Activated naive CD4-positive, alpha-beta T cell treated with anti-CD3 and anti-CD28 coated beads for 36 hours (primary cell): ENCODE measurements at regions not wholly inside any gene's neighbourhood (a gene's known extent, or its start where the extent isn't known, plus 50 kb on each side); places are given as distances from the start of the nearest gene placed in this dataset.

Experiments used
- CTCF ChIA-PET: fragments of 350-600 bp; sonication (Branson Sonifier 250); formaldehyde crosslinking; loops from one replicate; lab custom pipeline; 2021; ENCODE audit warnings: antibody characterized with exemption; lab: Charles Lee
- DNase-seq: peaks from one replicate; pipeline ENCODE4 v3.0.0-alpha.2; 2020
- H3K27ac Mint-ChIP-seq: one replicate; pipeline ENCODE4 v1.8.0; 2021; ENCODE audit warnings: mild to moderate bottlenecking, mixed read lengths
- H3K27me3 Mint-ChIP-seq: one replicate; pipeline ENCODE4 v1.8.0; 2021; ENCODE audit warnings: low read depth, mixed read lengths
- H3K36me3 Mint-ChIP-seq: one replicate; pipeline ENCODE4 v1.8.0; 2021; ENCODE audit warnings: low read depth, mixed read lengths
- H3K4me1 Mint-ChIP-seq: one replicate; pipeline ENCODE4 v1.8.0; 2021; ENCODE audit warnings: low read depth, mixed read lengths
- H3K4me3 Mint-ChIP-seq: one replicate; pipeline ENCODE4 v1.8.0; 2021; ENCODE audit warnings: mild to moderate bottlenecking, moderate library complexity, mixed read lengths
- H3K9me3 Mint-ChIP-seq: one replicate; pipeline ENCODE4 v1.8.0; 2021; ENCODE audit warnings: mixed read lengths
- intact Hi-C: fragments of 100-400 bp; cut with micrococcal nuclease; formaldehyde crosslinking; loops from one replicate; pipeline ENCODE4 v1.15.1; 2023

GRCh38 chrX:12011075-12011474, 127.2 kb upstream of the FRMPD4 start:
- Mint-ChIP-seq H3K27ac (no peak overlapping the region), H3K9me3 (no peaks in the 10 kb centered on the region), H3K4me3 (no peak overlapping the region), H3K4me1 (no peaks in the 10 kb centered on the region), H3K27me3 (peaks cover 2% of the 10 kb centered on the region), H3K36me3 (no peaks in the 10 kb centered on the region)
- intact Hi-C loops, result no loop called here
- CTCF ChIA-PET, result no interaction called here
- no peak for DNase-seq

DNA sequence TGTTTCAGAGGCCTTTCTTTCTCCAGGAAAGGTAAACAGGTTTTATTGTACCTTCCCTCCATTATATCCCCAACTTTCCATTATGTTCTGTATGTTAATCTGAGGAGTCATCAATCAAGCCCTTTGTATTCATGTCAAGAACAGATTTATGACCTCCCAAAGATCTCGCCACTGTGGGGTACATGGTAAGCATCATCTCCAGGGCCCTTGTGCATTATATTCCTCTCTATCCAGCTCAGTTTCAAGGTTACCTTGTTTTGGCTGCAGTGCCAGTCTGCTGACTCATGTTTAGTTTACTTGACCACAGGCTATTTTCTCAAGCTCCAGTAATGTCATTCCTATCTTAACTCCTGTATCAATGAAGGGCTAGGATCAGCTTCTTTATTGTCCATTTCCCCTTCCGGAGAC, 125.1 kb upstream of the FRMPD4 start:
- H3K27me3 Mint-ChIP-seq, result peaks cover 2% of the 10 kb centered on the region
- H3K9me3 Mint-ChIP-seq, result no peaks in the 10 kb centered on the region
- no peaks in the 10 kb centered on the region for H3K36me3 Mint-ChIP-seq
- DNase-seq, result no peak
- CTCF ChIA-PET, result no interaction called here
- H3K4me1 Mint-ChIP-seq, result no peaks in the 10 kb centered on the region
- no peak overlapping the region for H3K27ac Mint-ChIP-seq
- H3K4me3 Mint-ChIP-seq, result no peak overlapping the region
- intact Hi-C loops, result no loop called here

- Mint-ChIP-seq H3K4me3 (no peak overlapping the region), H3K9me3 (no peaks in the 10 kb centered on the region), H3K4me1 (no peaks in the 10 kb centered on the region), H3K27ac (no peak overlapping the region), H3K27me3 (peaks cover 1% of the 10 kb centered on the region), H3K36me3 (no peaks in the 10 kb centered on the region)
- no peak for DNase-seq
- intact Hi-C loops, result no loop called here
- CTCF ChIA-PET, result no interaction called here
Observed at GRCh38 chrX:12021698-12022097, 116.6 kb upstream of the FRMPD4 start.

DNA sequence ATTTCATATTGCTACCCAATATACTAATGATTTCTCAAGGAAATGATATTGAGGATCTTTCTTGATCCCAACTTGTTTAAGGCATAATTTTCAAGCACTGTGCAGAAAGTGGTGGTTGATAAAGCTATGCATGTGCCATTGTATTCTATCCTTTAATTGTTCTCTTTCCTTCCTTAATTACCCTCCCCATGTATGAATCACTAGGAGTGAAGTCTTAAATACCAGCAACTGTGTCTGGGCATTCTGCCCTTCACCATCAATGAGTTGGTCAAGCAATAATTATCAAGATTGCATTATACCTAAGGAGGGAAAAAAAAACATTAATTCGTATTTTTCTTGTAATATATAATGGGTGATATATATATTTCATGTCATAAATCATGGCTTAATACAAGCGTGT, 111.8 kb upstream of the FRMPD4 start:
- Mint-ChIP-seq H3K36me3 (no peaks in the 10 kb centered on the region), H3K4me3 (no peak overlapping the region), H3K9me3 (no peaks in the 10 kb centered on the region), H3K27me3 (peaks cover 2% of the 10 kb centered on the region), H3K27ac (no peak overlapping the region), H3K4me1 (no peaks in the 10 kb centered on the region)
- no peak for DNase-seq
- CTCF ChIA-PET, result no interaction called here
- intact Hi-C loops, result no loop called here

- Mint-ChIP-seq H3K4me1 (no peaks in the 10 kb centered on the region), H3K4me3 (no peak overlapping the region), H3K36me3 (no peaks in the 10 kb centered on the region), H3K27me3 (peaks cover 2% of the 10 kb centered on the region), H3K9me3 (no peaks in the 10 kb centered on the region), H3K27ac (no peak overlapping the region)
- CTCF ChIA-PET, result interaction anchor here (0.5 kb wide), 1 partner anchor 10 kb away, joined by 4 read pairs; no protein-coding TSS in a partner anchor
- no peak for DNase-seq
- intact Hi-C loops, result no loop called here
Observed at GRCh38 chrX:12032082-12032481, 106.2 kb upstream of the FRMPD4 start.

GRCh38 chrX:12034741-12035140, 103.5 kb upstream of the FRMPD4 start:
- intact Hi-C loops, result no loop called here
- Mint-ChIP-seq H3K4me3 (no peak overlapping the region), H3K9me3 (no peaks in the 10 kb centered on the region), H3K27me3 (peaks cover under 1% of the 10 kb centered on the region), H3K4me1 (no peaks in the 10 kb centered on the region), H3K36me3 (no peaks in the 10 kb centered on the region), H3K27ac (no peak overlapping the region)
- CTCF ChIA-PET, result no interaction called here
- no peak for DNase-seq

- Mint-ChIP-seq H3K4me3 (no peak overlapping the region), H3K9me3 (no peaks in the 10 kb centered on the region), H3K4me1 (no peaks in the 10 kb centered on the region), H3K27ac (no peak overlapping the region), H3K36me3 (no peaks in the 10 kb centered on the region), H3K27me3 (peaks cover 2% of the 10 kb centered on the region)
- CTCF ChIA-PET, result no interaction called here
- intact Hi-C loops, result no loop called here
- no peak for DNase-seq
Observed at GRCh38 chrX:12042615-12043014, 95.7 kb upstream of the FRMPD4 start.

DNA sequence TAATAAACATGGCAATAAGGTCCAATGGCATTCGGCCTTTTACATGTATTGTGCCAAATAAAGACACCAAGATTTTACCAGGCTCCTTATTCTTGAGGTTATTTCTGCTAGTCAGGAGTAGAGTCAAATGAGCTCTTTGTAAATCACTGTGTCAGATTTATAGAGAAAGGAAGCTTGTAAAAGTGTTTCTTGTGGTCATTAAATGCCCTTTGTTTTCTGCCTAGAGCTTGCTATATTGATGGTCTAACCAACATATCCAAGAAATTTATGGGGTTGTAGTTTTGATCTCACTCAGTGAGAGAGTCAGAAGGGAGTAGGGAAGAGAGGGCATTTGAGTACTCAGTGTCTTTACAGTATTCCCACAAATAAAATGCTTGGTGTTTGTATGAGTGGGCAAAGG, 86.2 kb upstream of the FRMPD4 start:
- H3K9me3 Mint-ChIP-seq, result peaks cover 2% of the 10 kb centered on the region
- no peaks in the 10 kb centered on the region for H3K36me3 Mint-ChIP-seq
- DNase-seq, result no peak
- H3K4me1 Mint-ChIP-seq, result no peaks in the 10 kb centered on the region
- H3K27ac Mint-ChIP-seq, result no peak overlapping the region
- CTCF ChIA-PET, result no interaction called here
- no peaks in the 10 kb centered on the region for H3K27me3 Mint-ChIP-seq
- no peak overlapping the region for H3K4me3 Mint-ChIP-seq
- intact Hi-C loops, result no loop called here

DNA sequence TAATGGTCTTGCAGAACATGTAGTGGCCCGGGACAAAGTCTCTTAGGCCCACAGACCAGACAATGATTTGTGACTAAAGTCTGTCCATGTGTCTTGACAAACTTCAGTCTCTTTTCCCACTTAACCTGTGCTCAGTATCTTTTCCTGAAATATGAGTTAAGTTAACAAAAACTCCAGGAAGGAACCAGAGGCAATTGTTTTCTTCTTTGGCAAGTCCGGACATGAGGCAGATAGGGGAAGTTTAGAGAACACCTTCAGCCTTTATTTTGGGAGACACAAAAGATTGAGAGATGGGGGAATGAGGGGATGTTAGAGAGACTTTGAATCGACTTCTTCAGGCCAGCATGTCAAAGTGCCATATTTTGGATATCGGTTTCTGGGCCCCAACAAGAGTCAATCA, 80.2 kb upstream of the FRMPD4 start:
- Mint-ChIP-seq H3K27me3 (no peaks in the 10 kb centered on the region), H3K4me1 (no peaks in the 10 kb centered on the region), H3K4me3 (no peak overlapping the region), H3K36me3 (no peaks in the 10 kb centered on the region), H3K27ac (no peak overlapping the region), H3K9me3 (no peaks in the 10 kb centered on the region)
- CTCF ChIA-PET, result no interaction called here
- intact Hi-C loops, result no loop called here
- DNase-seq, result no peak

- H3K4me1 Mint-ChIP-seq, result no peaks in the 10 kb centered on the region
- DNase-seq, result no peak
- CTCF ChIA-PET, result no interaction called here
- H3K9me3 Mint-ChIP-seq, result no peaks in the 10 kb centered on the region
- H3K27me3 Mint-ChIP-seq, result no peaks in the 10 kb centered on the region
- H3K4me3 Mint-ChIP-seq, result no peak overlapping the region
- no peaks in the 10 kb centered on the region for H3K36me3 Mint-ChIP-seq
- H3K27ac Mint-ChIP-seq, result no peak overlapping the region
- intact Hi-C loops, result no loop called here
Observed at GRCh38 chrX:12060489-12061260, 77.6 kb upstream of the FRMPD4 start.

DNA sequence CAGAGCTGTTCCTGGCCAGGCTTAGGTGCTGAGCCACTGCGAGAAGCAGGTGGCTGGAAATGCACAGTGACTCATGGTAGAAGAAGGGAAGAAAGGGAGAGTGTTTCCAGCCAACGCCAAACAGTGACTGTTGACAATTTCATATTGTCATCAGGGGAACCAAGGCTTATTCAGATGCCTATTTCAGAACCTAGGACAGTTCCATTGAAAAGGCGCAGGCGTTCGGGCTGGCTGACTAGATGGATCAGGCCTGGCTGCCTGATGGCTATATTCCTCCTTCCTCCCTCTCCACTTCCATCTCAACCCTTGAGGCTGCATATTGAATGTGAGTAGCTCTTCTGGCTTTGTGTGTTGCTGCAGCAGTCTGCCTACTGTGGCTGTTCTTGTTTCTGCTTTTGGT, 73.0 kb upstream of the FRMPD4 start:
- no peak for DNase-seq
- intact Hi-C loops, result no loop called here
- H3K4me1 Mint-ChIP-seq, result no peaks in the 10 kb centered on the region
- CTCF ChIA-PET, result no interaction called here
- no peaks in the 10 kb centered on the region for H3K9me3 Mint-ChIP-seq
- no peak overlapping the region for H3K27ac Mint-ChIP-seq
- no peaks in the 10 kb centered on the region for H3K36me3 Mint-ChIP-seq
- no peak overlapping the region for H3K4me3 Mint-ChIP-seq
- H3K27me3 Mint-ChIP-seq, result no peaks in the 10 kb centered on the region

DNA sequence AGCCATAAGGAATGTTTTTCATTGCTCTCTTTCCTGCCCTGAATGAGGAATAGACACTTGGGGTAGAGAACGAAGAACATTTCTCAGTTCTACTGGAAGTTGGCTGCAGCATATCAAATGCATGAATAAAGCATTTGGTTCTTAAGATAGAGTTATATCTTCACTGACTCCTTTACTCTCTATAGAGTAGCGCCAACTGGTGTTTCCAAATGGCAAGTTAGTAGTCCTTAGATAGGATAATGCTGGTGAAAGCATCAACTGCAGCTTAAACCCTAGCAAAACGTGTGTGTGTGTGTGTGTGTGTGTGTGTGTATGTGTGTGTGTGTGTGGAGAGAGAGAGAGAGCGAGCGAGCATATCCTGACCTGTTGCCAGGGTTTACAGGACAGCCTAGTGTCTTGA, 62.2 kb upstream of the FRMPD4 start:
- Mint-ChIP-seq H3K27me3 (peaks cover 6% of the 10 kb centered on the region), H3K4me3 (no peak overlapping the region), H3K27ac (no peak overlapping the region), H3K4me1 (no peaks in the 10 kb centered on the region), H3K9me3 (no peaks in the 10 kb centered on the region), H3K36me3 (no peaks in the 10 kb centered on the region)
- CTCF ChIA-PET, result no interaction called here
- intact Hi-C loops, result no loop called here
- DNase-seq, result no peak

GRCh38 chrX:12080265-12080664, 58.0 kb upstream of the FRMPD4 start:
- no peak for DNase-seq
- intact Hi-C loops, result loop anchor here (2.0 to 5.0 kb wide), 2 partner anchors 621 to 692 kb away; no protein-coding TSS in a partner anchor
- Mint-ChIP-seq H3K9me3 (peaks cover 1% of the 10 kb centered on the region), H3K4me3 (no peak overlapping the region), H3K27me3 (peaks cover 2% of the 10 kb centered on the region), H3K36me3 (no peaks in the 10 kb centered on the region), H3K4me1 (no peaks in the 10 kb centered on the region), H3K27ac (no peak overlapping the region)
- CTCF ChIA-PET, result interaction anchor here (1.3 kb wide), 1 partner anchor 621 kb away, joined by 4 read pairs; no protein-coding TSS in a partner anchor
